ENCODE measurements at regions not wholly inside any gene's neighbourhood (a gene's known extent, or its start where the extent isn't known, plus 50 kb on each side); places are given as distances from the start of the nearest gene placed in this dataset.

DNA sequence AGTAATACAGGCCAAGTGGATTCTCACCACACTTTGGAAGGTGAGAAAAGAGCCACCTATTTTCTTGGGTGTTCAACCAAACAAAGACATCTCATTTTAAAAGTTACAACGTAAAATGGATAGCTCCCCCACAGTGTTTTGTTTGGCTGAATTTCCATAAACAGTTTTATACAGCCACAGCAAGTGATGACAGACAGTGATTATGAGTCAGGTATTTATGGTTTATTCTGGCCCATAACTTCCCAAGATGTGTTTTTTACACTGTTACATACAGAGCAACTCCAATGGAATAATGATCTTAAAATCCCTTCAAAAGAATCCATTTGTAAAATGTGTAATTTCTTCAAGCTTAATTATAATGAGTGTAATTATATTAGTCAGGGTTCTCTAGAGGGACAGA is 421.3 kb downstream of the TLE1 start:
- H3K27ac ChIP-seq: no peak overlapping the region
- ATAC-seq (replicated peaks in 6 of 8): no peak
- H3K4me1 ChIP-seq (replicated peaks in 1 of 2): no peaks in the 10 kb centered on the region
- in situ Hi-C loops (cut with MboI; ENCODE audit: low pct_unique_long_range_greater_than_20kb in 2 of 9, low sequenced_read_pairs in 9 of 9, unreplicated experiment in 9 of 9): no loop called here
- H3K4me3 ChIP-seq: no peak overlapping the region
- 0 to 100% (median 75%) methylated on average over 1 of the region's 1 CpG; no CpG with 5 or more reads in 4 of the 10 experiments for WGBS, 10 experiments

DNA sequence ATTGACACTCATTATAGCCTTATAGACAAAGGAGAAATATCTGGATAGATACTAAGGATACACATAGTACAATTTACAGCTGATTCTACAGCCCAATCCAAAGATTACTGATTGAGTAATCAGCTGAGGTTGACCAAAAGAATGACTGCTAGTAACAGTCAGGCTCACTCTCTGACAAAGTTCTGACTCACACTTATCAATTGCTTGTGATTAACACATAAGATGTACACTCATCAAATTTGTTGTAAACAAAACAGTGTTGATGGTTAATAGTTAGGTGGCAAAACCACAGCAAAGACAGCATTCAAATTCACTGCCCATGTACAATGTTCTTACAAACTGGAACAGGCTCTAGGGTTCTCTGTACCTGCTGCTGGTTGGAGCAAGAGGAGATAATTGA is 422.7 kb downstream of the TLE1 start:
- no peak overlapping the region for H3K4me3 ChIP-seq
- in situ Hi-C loops (cut with MboI; ENCODE audit: low pct_unique_long_range_greater_than_20kb in 2 of 9, low sequenced_read_pairs in 9 of 9, unreplicated experiment in 9 of 9): no loop called here
- no peak overlapping the region for H3K27ac ChIP-seq
- no peak for ATAC-seq (replicated peaks in 6 of 8)
- H3K4me1 ChIP-seq (replicated peaks in 1 of 2): no peaks in the 10 kb centered on the region

DNA sequence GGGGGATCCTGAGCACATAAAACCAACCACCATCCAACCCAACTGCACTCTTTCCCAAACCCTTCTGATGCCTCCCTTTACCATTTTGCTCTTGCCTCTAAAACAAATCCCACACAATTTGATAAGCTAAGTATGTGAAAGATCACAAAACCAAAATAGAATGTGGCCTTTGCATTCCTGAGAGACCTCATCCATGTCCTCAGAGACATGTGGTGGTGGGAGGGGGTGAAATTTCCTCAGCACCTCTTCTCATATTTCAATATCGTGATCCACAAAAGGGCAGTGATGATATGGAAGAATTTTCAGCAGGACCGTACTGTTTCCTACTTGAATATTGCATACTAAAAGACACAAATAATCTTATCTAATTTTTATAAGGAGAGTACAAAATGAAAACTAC is 423.3 kb downstream of the TLE1 start:
- Histone ChIP-seq H3K4me1 (replicated peaks in 1 of 2) (no peaks in the 10 kb centered on the region), H3K27ac (no peak overlapping the region), H3K4me3 (no peak overlapping the region)
- WGBS, 10 experiments: 63 to 100% (median 83%) methylated on average over 1 to 2 of the region's 2 CpGs; no CpG with 5 or more reads in 3 of the 10 experiments
- in situ Hi-C loops (cut with MboI; ENCODE audit: low pct_unique_long_range_greater_than_20kb in 2 of 9, low sequenced_read_pairs in 9 of 9, unreplicated experiment in 9 of 9): no loop called here
- ATAC-seq (replicated peaks in 6 of 8): no peak

DNA sequence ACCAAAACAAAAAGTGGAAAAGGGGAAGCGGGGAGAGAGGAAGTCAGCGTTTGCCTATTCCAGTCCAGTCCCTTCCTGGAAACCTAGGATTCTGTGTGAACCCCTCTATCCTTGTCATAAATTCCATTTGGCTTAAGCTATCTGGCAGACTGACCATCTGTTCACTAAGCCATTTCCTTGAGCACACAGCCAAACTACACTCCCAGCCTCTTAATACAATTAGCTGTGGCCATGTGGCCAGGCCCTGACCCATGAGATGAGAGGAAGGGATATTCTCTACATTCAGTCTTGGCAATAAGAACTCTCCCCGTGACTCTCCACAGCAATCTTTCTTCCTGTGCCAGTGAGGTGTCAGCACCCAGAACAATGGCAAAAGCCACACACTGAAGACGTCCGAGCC is 424.8 kb downstream of the TLE1 start:
- no peaks in the 10 kb centered on the region for H3K4me1 ChIP-seq (replicated peaks in 1 of 2)
- ATAC-seq (replicated peaks in 6 of 8): peak in 5 of 8 experiments; percentile 70 to 92 (median 81)
- H3K4me3 ChIP-seq: no peak overlapping the region
- H3K27ac ChIP-seq: no peak overlapping the region
- WGBS, 10 experiments: 55 to 100% (median 73%) methylated on average over 1 to 5 of the region's 5 CpGs; no CpG with 5 or more reads in 2 of the 10 experiments
- in situ Hi-C loops (cut with MboI; ENCODE audit: low pct_unique_long_range_greater_than_20kb in 2 of 9, low sequenced_read_pairs in 9 of 9, unreplicated experiment in 9 of 9): no loop called here

DNA sequence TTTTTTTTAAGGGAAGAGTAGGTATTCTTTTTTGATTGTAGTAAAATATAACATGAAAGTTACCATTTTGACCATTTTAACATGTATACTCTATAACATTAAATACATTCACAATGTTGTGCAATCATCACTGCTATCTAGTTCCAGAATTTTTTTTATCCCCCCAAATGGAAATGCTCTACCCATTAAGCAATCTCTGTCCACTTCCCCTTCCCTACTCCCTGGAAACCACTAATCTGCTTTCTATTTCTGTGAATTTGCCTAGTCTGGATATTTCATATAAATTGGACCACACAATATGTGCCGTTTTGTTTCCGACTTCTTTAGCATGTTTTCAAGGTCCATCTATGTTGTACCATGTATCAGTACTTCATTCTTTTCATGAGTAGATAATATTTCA is 429.5 kb downstream of the TLE1 start:
- no peak overlapping the region for H3K27ac ChIP-seq
- no peaks in the 10 kb centered on the region for H3K4me1 ChIP-seq (replicated peaks in 1 of 2)
- ATAC-seq (replicated peaks in 6 of 8): no peak
- 77 to 100% (median 94%) methylated on average over 2 of the region's 2 CpGs for WGBS, 10 experiments
- in situ Hi-C loops (cut with MboI; ENCODE audit: low pct_unique_long_range_greater_than_20kb in 2 of 9, low sequenced_read_pairs in 9 of 9, unreplicated experiment in 9 of 9): no loop called here
- no peak overlapping the region for H3K4me3 ChIP-seq

DNA sequence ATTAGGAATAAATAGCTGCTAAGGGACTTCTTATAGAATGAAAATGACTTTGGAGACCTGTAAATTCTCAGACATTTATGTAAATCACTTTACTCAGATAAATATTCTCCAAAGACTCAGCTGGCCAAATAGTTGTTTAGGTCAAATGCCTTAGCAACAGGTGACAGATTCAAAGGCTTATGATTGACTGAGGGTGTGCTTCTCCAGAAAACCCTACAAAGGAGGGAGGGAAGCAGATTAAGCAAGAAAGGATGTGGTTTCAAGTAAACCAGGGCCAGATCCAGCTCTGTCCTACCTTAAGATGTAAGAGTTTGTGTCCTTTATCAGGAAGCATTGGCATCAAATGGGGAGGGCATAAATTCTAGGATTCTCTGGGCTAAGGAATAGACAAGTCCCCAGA is 433.0 kb downstream of the TLE1 start:
- Histone ChIP-seq H3K4me3 (no peak overlapping the region), H3K27ac (no peak overlapping the region), H3K4me1 (replicated peaks in 1 of 2) (no peaks in the 10 kb centered on the region)
- in situ Hi-C loops (cut with MboI; ENCODE audit: low pct_unique_long_range_greater_than_20kb in 2 of 9, low sequenced_read_pairs in 9 of 9, unreplicated experiment in 9 of 9): no loop called here
- no peak for ATAC-seq (replicated peaks in 6 of 8)

DNA sequence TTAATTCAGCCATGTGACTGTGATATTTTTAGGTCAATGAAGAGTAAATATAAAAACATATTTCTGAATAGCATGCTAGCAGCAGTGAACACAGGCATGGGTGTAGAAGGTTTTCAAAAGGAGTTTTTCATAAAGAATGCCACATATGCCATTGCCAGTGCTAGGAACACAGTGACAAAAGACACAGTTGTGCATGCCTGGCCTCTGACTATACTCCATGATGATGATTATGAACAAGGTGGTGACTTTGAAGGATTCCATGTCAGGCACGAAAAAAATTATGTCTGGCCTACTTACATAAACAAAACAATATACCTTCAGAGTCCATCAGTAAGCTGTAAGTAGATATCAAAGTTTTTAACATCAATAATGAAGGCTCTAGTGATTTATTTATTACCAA is 438.7 kb downstream of the TLE1 start:
- Histone ChIP-seq H3K4me3 (no peak overlapping the region), H3K4me1 (replicated peaks in 1 of 2) (peaks cover 0 to 4% of the 10 kb centered on the region in 2 donors), H3K27ac (no peak overlapping the region)
- 0 to 89% (median 44%) methylated on average over 1 of the region's 1 CpG; no CpG with 5 or more reads in 2 of the 10 experiments for WGBS, 10 experiments
- in situ Hi-C loops (cut with MboI; ENCODE audit: low pct_unique_long_range_greater_than_20kb in 2 of 9, low sequenced_read_pairs in 9 of 9, unreplicated experiment in 9 of 9): no loop called here
- no peak for ATAC-seq (replicated peaks in 6 of 8)

DNA sequence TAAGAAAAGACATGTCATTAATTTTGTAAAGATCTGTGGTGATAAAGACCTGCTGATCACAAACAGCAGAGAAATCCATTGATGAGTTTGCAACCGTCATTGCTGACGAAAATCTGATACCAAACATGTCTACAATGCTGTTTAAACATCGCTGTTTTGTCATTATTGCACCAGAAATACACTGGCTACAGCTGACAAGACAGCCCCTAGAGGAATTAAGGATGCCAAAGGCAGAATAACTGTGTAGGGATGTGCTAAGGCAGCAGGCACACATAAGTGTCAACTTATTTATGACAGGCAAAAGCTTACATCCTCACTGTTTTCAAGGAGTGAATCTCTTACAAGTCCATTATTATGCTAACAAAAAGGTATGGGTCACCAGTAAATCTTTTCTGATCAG is 439.3 kb downstream of the TLE1 start:
- peaks cover 0 to 8% of the 10 kb centered on the region in 2 donors for H3K4me1 ChIP-seq (replicated peaks in 1 of 2)
- in situ Hi-C loops (cut with MboI; ENCODE audit: low pct_unique_long_range_greater_than_20kb in 2 of 9, low sequenced_read_pairs in 9 of 9, unreplicated experiment in 9 of 9): no loop called here
- no peak for ATAC-seq (replicated peaks in 6 of 8)
- no peak overlapping the region for H3K4me3 ChIP-seq
- WGBS, 10 experiments: 8 to 100% (median 80%) methylated on average over 2 to 3 of the region's 3 CpGs; no CpG with 5 or more reads in 2 of the 10 experiments
- H3K27ac ChIP-seq: no peak overlapping the region

DNA sequence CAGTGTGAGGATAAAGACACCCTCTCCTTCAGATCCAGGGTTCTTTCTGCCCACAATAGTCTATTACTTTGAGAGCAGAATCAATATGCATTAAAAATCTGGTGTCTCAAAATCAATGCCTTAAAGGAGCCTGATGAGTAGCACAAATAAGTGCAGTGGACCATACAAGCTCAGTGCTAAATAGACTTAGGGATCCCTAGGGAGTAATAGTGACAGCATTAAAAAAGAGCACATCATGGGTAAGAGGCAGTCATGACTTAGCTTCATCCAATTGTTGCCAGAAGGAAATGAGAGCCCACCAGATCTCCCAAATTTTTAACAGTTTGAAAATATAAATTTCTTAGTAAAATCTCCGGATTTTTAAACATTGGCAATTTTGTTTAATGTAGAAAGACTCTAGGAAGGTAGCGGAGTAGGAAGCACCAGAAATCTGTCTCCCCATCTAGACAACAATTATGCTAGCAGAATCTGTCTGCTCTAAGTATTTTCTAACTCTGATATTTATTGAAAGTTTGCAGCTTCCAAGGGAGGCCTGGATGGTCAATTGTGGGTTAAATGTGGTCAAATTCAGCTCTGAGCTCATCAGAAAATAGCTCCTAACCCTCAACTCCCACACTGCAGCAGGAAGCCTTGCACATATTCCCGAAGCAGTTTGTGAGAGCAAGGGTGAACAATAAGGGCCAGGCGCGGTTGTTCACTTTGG is 443.9 kb downstream of the TLE1 start:
- in situ Hi-C loops (cut with MboI; ENCODE audit: low pct_unique_long_range_greater_than_20kb in 2 of 9, low sequenced_read_pairs in 9 of 9, unreplicated experiment in 9 of 9): no loop called here
- H3K4me3 ChIP-seq: no peak overlapping the region
- peak in 5 of 8 experiments; percentile 65 to 98 (median 93) for ATAC-seq (replicated peaks in 6 of 8)
- H3K4me1 ChIP-seq (replicated peaks in 1 of 2): peaks cover 0 to 15% of the 10 kb centered on the region in 2 donors
- no peak overlapping the region for H3K27ac ChIP-seq
- 15 to 100% (median 88%) methylated on average over 1 to 5 of the region's 5 CpGs for WGBS, 10 experiments

DNA sequence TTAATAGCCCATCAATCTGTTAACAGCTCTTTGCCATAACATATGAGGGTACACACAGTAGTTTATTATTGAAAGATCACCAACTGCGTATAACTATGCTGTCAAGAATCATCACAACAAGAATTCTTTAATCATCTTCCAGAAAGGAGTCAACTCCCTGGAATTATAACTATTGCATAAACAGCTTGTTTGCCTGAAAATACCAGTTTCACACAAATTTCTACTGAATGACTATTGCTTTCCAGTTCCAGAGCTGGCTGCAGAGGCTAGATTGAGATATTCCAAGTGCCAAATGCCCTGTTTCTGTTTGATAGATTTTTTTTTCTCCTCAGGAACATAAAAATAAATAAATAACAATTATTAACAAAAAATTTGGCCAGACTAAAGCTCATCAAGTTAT is 444.7 kb downstream of the TLE1 start:
- Histone ChIP-seq H3K4me1 (replicated peaks in 1 of 2) (peaks cover 0 to 15% of the 10 kb centered on the region in 2 donors), H3K4me3 (no peak overlapping the region), H3K27ac (no peak overlapping the region)
- ATAC-seq (replicated peaks in 6 of 8): no peak
- in situ Hi-C loops (cut with MboI; ENCODE audit: low pct_unique_long_range_greater_than_20kb in 2 of 9, low sequenced_read_pairs in 9 of 9, unreplicated experiment in 9 of 9): no loop called here
- 0 to 100% (median 82%) methylated on average over 1 of the region's 1 CpG; no CpG with 5 or more reads in 1 of the 10 experiments for WGBS, 10 experiments

DNA sequence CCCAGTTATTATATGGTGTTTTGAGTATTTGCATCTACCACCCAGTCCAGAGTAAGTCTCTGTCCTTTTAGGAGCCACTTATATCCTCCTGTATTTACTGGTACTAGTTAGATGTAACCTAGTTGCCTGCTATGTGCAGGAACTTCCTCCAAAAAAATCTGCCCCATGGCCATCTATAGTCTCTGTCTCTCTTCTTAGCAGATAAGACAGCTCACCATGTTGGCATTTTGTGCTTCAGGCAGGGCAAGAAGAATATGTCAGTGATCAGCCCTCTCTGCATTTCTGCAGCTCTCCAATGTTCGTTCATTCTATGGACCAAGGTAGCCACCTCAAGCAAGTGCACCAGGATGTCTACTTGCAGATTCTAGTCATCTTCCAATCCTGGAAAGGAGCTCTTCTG is 446.5 kb downstream of the TLE1 start:
- peaks cover 0 to 15% of the 10 kb centered on the region in 2 donors for H3K4me1 ChIP-seq (replicated peaks in 1 of 2)
- WGBS, 10 experiments: 33 to 100% (median 43%) methylated on average over 1 of the region's 1 CpG; no CpG with 5 or more reads in 7 of the 10 experiments
- no peak overlapping the region for H3K4me3 ChIP-seq
- in situ Hi-C loops (cut with MboI; ENCODE audit: low pct_unique_long_range_greater_than_20kb in 2 of 9, low sequenced_read_pairs in 9 of 9, unreplicated experiment in 9 of 9): no loop called here
- no peak overlapping the region for H3K27ac ChIP-seq
- no peak for ATAC-seq (replicated peaks in 6 of 8)

DNA sequence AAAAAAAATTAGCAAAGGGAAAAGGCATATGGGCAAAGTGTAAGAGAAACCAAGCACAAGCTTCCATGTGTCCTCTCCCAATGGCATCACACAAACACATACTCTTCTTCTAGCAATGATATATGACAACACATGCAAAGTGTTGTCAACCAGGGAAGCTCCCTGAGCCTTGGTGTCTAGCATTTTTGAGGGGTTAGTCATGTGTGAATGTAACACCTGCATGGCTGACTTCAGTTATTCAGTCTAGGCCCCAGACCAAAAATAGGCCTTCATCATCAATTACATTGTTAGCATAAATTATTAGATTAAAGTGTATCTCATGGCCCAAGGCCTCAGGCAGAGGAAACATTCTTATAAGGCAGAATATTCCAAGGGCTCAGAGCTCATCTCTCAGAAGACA is 450.0 kb downstream of the TLE1 start:
- no peak for ATAC-seq (replicated peaks in 6 of 8)
- no peak overlapping the region for H3K27ac ChIP-seq
- in situ Hi-C loops (cut with MboI; ENCODE audit: low pct_unique_long_range_greater_than_20kb in 2 of 9, low sequenced_read_pairs in 9 of 9, unreplicated experiment in 9 of 9): no loop called here
- no peak overlapping the region for H3K4me3 ChIP-seq
- H3K4me1 ChIP-seq (replicated peaks in 1 of 2): peaks cover 0 to 1% of the 10 kb centered on the region in 2 donors

DNA sequence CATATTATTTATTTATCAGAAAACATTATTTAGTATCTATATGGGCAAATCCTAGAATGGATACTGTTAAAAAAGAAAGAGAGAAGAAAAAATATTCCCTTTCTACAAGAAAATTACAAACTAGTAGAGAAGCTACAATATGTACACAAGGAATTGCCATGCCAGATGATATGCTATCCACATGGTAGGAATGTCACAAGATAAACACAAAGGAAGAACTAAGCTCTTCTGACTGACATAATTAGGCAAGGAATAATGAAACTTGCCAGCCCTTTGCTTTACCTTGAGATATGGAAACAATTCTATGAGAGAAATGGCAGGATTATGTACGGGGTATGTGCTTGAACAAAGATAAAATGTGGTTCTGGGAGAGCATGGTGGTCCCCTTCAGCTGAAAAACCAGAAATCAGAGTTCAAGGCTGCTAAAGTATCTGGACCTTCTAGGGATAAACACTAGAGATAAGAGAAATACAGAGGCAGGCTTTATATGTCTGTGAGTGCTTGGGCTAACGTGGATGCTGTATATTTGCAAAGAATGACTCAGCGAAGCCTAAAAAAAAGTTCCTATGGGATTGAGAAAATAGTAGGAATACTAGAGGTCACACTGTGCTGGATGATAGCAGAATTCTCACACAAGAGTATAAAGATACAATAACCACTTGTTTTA is 451.6 kb downstream of the TLE1 start:
- in situ Hi-C loops (cut with MboI; ENCODE audit: low pct_unique_long_range_greater_than_20kb in 2 of 9, low sequenced_read_pairs in 9 of 9, unreplicated experiment in 9 of 9): no loop called here
- WGBS, 10 experiments: 30 to 100% (median 90%) methylated on average over 1 to 3 of the region's 3 CpGs; no CpG with 5 or more reads in 2 of the 10 experiments
- no peak for ATAC-seq (replicated peaks in 6 of 8)
- Histone ChIP-seq H3K4me1 (replicated peaks in 1 of 2) (no peaks in the 10 kb centered on the region), H3K4me3 (no peak overlapping the region), H3K27ac (no peak overlapping the region)
